Stomach smooth muscle (tissue), 2 donors: ENCODE measurements at regions not wholly inside any gene's neighbourhood (a gene's known extent, or its start where the extent isn't known, plus 50 kb on each side); places are given as distances from the start of the nearest gene placed in this dataset.

ENCODE experiments used
- H3K27ac ChIP-seq: one replicate; pipeline ENCODE4 v1.7.0; 2013; ENCODE audit warnings: mild to moderate bottlenecking, low read length, inconsistent platforms
- H3K27me3 ChIP-seq, 2 donors: one replicate each; pipeline ENCODE4 v1.7.0; 2013; ENCODE audit warnings: low read length in 2 of 2; ENCODE audit not compliant: insufficient read depth in 2 of 2, control insufficient read depth in 1 of 2
- H3K36me3 ChIP-seq, 2 donors: one replicate each; pipeline ENCODE4 v1.7.0; 2013; ENCODE audit warnings: low read length in 2 of 2; ENCODE audit not compliant: control insufficient read depth in 2 of 2, insufficient read depth in 2 of 2
- H3K4me1 ChIP-seq: one replicate; pipeline ENCODE4 v1.7.0; 2013; ENCODE audit warnings: low read length; ENCODE audit not compliant: control insufficient read depth, insufficient read depth
- H3K4me3 ChIP-seq, 2 donors: one replicate each; pipeline ENCODE4 v1.7.0; 2013; ENCODE audit warnings: low read length in 2 of 2
- H3K9ac ChIP-seq, 2 donors: one replicate each; pipeline ENCODE4 v1.7.0; 2013; ENCODE audit warnings: low read length in 2 of 2, mild to moderate bottlenecking in 1 of 2
- H3K9me3 ChIP-seq, 2 donors: one replicate each; pipeline ENCODE4 v1.7.0; 2013; ENCODE audit warnings: low read length in 2 of 2; ENCODE audit not compliant: control insufficient read depth in 2 of 2
- donor health status: healthy.
- donor health status: Pancreatic carcinoma.

DNA sequence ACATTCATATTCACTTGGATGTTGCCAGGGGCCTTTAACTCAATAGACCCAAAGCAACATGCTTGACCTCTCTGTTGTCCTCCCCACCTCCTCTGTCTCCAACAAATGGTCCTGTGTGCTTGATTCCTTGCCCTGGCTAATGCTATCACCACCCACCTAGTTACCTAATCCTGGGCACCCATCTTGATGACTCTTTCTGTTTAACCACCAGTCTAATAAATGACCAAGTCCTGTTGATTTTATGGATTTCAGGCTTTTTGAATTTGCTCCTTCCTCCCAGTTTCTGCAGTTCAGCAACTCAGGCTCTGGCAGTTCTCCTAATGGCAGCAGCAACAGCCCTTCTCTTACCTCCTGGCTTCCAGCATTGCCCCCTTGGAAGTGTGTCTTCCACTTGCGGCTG lies 246.3 kb upstream of the KLF4 start:
- Histone ChIP-seq H3K27ac (no peak overlapping the region), H3K4me3 (no peak overlapping the region), H3K27me3 (no peaks in the 10 kb centered on the region), H3K9ac (no peak overlapping the region), H3K9me3 (no peaks in the 10 kb centered on the region), H3K4me1 (peaks cover 23% of the 10 kb centered on the region), H3K36me3 (no peaks in the 10 kb centered on the region)

GRCh38 chr9:107734256-107735013 lies 244.9 kb upstream of the KLF4 start:
- peaks cover 20% of the 10 kb centered on the region for H3K4me1 ChIP-seq
- H3K36me3 ChIP-seq: no peaks in the 10 kb centered on the region
- H3K9me3 ChIP-seq: no peaks in the 10 kb centered on the region
- no peak overlapping the region for H3K9ac ChIP-seq
- H3K27me3 ChIP-seq: no peaks in the 10 kb centered on the region
- no peak overlapping the region for H3K4me3 ChIP-seq
- no peak overlapping the region for H3K27ac ChIP-seq

DNA sequence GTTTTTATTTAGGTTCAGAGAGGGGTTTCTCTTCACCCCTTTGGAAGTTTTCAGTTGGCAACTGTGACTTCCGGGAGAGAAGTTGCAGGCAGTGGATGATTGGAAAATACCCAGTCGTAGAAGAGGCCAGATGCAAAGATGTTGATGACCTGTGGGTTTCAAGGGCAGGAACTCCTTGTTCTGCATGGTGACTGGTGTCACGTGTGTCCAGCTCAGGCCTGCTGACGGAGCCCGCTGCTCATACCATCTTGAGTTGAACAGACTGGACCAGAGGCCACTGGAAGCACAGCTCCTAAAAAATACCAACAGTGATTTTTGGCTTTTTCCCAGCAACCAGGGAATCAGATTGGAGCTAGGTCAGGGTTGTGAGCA lies 243.9 kb upstream of the KLF4 start:
- no peaks in the 10 kb centered on the region for H3K36me3 ChIP-seq
- H3K4me3 ChIP-seq: peak overlapping the region; percentile 50 to 60

DNA sequence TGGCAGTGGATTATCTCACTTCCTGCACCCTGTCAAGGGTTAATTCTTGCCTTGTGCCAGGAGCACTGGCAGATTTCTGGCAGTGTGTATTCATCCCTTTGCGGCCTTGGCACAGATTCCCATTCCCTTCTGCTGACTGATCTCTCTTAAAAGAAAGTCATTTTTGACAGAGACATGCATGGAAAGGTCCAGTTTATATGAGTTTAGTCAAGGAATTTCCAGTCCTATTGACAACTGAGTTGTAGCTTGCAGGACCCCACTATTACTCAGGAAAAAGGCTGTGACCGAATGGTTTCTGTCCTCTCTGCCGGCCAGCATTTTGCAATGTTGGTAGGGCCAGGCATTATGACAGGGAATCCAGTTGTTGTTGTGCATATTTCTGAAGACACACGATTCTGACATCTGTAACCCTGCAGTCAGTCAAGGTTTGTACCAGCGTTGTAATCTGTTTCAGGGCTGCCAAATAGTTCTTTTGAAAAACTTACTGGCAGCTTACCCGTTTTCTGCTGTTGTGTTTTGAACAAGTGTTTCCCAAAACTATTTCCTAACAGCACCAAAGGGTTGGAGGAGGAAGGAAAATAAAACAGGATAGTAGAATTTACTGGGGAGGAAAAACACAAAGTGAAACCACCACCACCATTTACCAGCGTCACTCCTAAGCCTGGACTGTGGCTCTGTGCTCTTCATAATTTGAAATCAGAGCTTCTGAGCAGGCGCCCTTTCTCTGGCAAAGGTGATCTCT lies 243.4 kb upstream of the KLF4 start:
- no peaks in the 10 kb centered on the region for H3K9me3 ChIP-seq
- peak overlapping the region; percentile 50 to 60 for H3K4me3 ChIP-seq
- peak overlapping the region; percentile 1 to 55 for H3K9ac ChIP-seq
- peaks cover 16% of the 10 kb centered on the region for H3K4me1 ChIP-seq
- no peaks in the 10 kb centered on the region for H3K27me3 ChIP-seq
- peak overlapping the region; percentile 76 for H3K27ac ChIP-seq
- H3K36me3 ChIP-seq: no peaks in the 10 kb centered on the region

More for the DNA sequence above, 243.9 kb upstream of the KLF4 start:
- Histone ChIP-seq H3K9ac (peak overlapping the region; percentile 1 to 55), H3K9me3 (no peaks in the 10 kb centered on the region), H3K4me1 (peaks cover 16% of the 10 kb centered on the region), H3K27me3 (no peaks in the 10 kb centered on the region), H3K27ac (peak overlapping the region; percentile 76)

DNA sequence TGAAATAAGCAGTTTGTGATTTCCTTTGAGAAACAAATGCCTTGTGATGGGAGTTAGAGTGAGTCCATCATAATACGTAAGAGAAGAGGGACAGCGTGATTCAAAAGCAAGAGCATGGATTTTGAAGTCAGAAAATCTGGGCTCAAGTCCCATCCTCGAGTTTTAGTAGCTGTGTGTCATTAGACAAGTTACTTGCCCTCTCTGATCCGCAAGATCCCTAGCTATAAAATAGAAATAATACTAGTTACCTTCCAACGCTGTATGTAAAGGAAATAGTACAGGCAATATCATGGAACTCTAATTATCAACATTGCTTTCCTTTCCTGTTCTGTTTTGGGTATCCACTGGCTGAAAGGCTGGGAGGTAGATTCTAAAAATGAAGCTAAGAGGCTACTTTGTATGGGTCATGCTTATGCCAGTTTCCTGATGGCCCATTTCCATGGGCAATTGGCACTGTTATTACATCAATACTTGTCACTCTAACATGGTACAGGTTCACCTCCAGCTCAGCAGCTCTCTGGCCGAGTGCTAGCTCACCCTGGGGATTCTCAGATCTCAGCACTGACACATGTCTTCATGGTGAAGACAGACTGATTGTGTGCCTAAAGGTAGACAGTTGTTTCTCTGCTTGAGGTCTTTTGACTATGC lies 241.7 kb upstream of the KLF4 start:
- H3K9ac ChIP-seq: no peak overlapping the region
- H3K4me1 ChIP-seq: peaks cover 16% of the 10 kb centered on the region
- H3K4me3 ChIP-seq: no peak overlapping the region
- no peaks in the 10 kb centered on the region for H3K9me3 ChIP-seq
- no peak overlapping the region for H3K27ac ChIP-seq
- no peaks in the 10 kb centered on the region for H3K36me3 ChIP-seq
- no peaks in the 10 kb centered on the region for H3K27me3 ChIP-seq

DNA sequence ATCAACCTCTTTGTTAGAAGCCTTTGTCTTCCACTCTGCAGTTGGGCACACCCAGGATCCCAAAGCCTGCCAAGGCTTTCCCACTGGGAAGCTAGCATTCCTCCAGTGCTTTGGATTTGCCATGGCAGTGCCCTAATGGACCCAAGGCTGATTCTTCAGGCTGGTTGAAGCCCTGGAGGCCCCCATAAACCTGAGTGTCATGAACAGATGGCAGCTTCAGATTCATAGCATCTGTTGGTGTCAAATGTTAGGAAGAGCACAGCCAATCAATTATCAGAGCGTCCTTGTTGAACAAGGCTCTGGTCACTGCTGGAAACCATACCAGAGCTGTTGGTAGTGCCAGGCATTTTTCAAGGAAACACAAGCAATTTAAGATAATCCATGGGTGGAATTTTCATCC lies 241.1 kb upstream of the KLF4 start:
- H3K4me3 ChIP-seq: no peak overlapping the region
- no peak overlapping the region for H3K27ac ChIP-seq
- H3K9me3 ChIP-seq: no peaks in the 10 kb centered on the region
- H3K4me1 ChIP-seq: peaks cover 16% of the 10 kb centered on the region
- H3K9ac ChIP-seq: no peak overlapping the region
- no peaks in the 10 kb centered on the region for H3K36me3 ChIP-seq
- no peaks in the 10 kb centered on the region for H3K27me3 ChIP-seq

- Histone ChIP-seq H3K9ac (no peak overlapping the region), H3K4me3 (no peak overlapping the region), H3K36me3 (no peaks in the 10 kb centered on the region), H3K9me3 (no peaks in the 10 kb centered on the region), H3K27ac (no peak overlapping the region), H3K4me1 (no peaks in the 10 kb centered on the region), H3K27me3 (no peaks in the 10 kb centered on the region)
These were observed 237.7 kb upstream of the KLF4 start for GRCh38 chr9:107727086-107727780.

GRCh38 chr9:107723015-107723414 lies 233.4 kb upstream of the KLF4 start:
- H3K4me1 ChIP-seq: no peaks in the 10 kb centered on the region
- peaks cover 0 to 2% of the 10 kb centered on the region in 2 donors for H3K27me3 ChIP-seq
- H3K4me3 ChIP-seq: no peak overlapping the region
- H3K9ac ChIP-seq: no peak overlapping the region
- no peaks in the 10 kb centered on the region for H3K9me3 ChIP-seq
- no peaks in the 10 kb centered on the region for H3K36me3 ChIP-seq
- no peak overlapping the region for H3K27ac ChIP-seq

DNA sequence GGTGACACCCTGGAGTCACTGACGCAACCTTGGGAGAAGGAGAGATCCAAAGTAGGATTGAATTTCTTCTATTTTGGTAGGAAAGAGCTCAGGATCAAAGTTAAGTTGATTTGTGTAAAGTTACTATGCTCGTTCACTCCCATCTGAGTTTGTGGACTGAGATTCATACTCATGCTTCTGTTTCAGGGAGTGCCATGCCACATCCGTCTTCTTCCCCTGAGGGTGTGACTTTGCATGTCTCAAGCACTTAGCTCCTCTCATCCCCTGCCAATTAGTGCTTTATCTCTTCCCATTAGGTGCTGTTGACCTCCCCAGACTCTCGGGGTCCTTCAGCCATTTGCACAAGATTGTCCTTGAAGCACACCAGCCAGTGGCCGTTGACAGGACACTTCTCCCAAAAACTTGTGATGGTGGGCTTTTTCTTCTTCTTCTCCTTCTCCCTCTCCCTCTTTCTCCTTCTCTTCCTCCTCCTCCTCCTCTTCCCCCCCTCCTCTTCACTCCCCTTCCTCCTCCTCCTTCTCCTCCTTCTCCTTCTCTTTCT lies 232.2 kb upstream of the KLF4 start:
- Histone ChIP-seq H3K4me1 (no peaks in the 10 kb centered on the region), H3K9ac (no peak overlapping the region), H3K4me3 (no peak overlapping the region), H3K9me3 (no peaks in the 10 kb centered on the region), H3K36me3 (no peaks in the 10 kb centered on the region), H3K27me3 (peaks cover 0 to 2% of the 10 kb centered on the region in 2 donors), H3K27ac (no peak overlapping the region)

DNA sequence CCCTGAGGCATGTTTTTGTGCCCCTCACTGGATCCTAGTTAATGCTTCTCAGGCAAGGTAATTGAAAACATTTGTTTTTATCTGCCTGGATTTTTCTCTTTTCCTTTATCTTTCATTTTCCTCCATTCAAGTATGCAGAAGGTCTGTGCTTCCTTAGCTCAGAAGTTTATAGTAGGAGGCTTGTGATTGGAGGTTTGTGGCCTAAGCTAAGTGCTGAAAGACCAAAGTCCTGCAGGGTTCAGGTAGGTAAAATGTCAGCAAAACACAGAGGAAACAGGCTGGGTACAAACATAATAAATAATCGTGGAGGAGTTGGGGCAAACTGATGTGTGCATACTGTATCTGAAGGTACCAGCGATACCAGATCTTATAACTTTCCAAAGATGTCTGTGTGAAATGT lies 230.9 kb upstream of the KLF4 start:
- H3K9ac ChIP-seq: no peak overlapping the region
- H3K27me3 ChIP-seq: peaks cover 0 to 2% of the 10 kb centered on the region in 2 donors
- no peak overlapping the region for H3K27ac ChIP-seq
- no peak overlapping the region for H3K4me3 ChIP-seq
- no peaks in the 10 kb centered on the region for H3K36me3 ChIP-seq
- no peaks in the 10 kb centered on the region for H3K9me3 ChIP-seq
- H3K4me1 ChIP-seq: no peaks in the 10 kb centered on the region
